Transverse colon (tissue), 4 donors: ENCODE measurements at regions not wholly inside any gene's neighbourhood (a gene's known extent, or its start where the extent isn't known, plus 50 kb on each side); places are given as distances from the start of the nearest gene placed in this dataset.

Experiments
- POLR2AphosphoS5 ChIP-seq, 3 donors: sonication (generic); formaldehyde crosslinking; IDR thresholded peaks; one replicate each; pipeline ENCODE4 v1.6.1; 2016; ENCODE audit warnings: antibody characterized with exemption in 3 of 3
- TF ChIP-seq, protein P1 (sequence below), 5 experiments: fragments of 200-600 bp in 3 of 5; fragments of 450-650 bp in 2 of 5; sonication (generic) in 3 of 5; IDR thresholded peaks; 1 replicate in 2 of 5; 2 replicates in 3 of 5; pipeline ENCODE4 v1.5.1; 2016 to 2017; ENCODE audit warnings: antibody characterized with exemption in 5 of 5, inconsistent platforms in 3 of 5, mild to moderate bottlenecking in 2 of 5, moderate library complexity in 1 of 5

DNA sequence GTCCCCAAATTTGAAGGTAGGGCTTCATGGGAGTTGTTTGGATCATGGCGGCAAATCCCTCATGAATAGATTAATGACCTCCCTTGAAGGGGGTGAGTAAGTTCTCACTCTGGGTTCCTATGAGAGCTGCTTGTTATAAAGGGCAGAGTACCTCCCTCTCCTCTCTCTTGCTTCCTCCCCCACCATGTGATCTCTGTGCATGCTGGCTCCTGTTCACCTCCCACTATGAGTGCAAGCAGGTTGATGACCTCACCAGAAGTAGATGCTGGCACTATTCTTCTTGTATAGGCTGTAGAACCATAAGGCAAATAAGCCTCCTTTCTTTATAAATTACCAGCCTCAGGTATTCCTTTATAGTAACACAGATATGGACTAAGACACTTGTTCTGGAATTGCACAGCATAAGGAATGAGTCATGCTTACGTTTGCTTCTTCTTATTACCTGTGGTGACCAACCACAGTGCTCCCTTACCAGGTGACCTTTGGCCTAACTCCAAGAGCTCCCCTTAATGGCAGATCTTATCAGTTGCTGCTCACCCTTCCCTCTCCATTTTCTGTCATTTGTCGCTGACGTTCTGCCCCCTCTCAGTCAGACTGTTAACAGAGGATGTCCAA is 559.5 kb upstream of the GCFC2 start:
- TF ChIP-seq, protein P1, sequence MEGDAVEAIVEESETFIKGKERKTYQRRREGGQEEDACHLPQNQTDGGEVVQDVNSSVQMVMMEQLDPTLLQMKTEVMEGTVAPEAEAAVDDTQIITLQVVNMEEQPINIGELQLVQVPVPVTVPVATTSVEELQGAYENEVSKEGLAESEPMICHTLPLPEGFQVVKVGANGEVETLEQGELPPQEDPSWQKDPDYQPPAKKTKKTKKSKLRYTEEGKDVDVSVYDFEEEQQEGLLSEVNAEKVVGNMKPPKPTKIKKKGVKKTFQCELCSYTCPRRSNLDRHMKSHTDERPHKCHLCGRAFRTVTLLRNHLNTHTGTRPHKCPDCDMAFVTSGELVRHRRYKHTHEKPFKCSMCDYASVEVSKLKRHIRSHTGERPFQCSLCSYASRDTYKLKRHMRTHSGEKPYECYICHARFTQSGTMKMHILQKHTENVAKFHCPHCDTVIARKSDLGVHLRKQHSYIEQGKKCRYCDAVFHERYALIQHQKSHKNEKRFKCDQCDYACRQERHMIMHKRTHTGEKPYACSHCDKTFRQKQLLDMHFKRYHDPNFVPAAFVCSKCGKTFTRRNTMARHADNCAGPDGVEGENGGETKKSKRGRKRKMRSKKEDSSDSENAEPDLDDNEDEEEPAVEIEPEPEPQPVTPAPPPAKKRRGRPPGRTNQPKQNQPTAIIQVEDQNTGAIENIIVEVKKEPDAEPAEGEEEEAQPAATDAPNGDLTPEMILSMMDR (IDR thresholded peaks at IDR 0.05): no peak
- no peak for TF ChIP-seq POLR2AphosphoS5 (IDR thresholded peaks at IDR 0.05)
